ENCODE measurements at regions not wholly inside any gene's neighbourhood (a gene's known extent, or its start where the extent isn't known, plus 50 kb on each side); places are given as distances from the start of the nearest gene placed in this dataset.

DNA sequence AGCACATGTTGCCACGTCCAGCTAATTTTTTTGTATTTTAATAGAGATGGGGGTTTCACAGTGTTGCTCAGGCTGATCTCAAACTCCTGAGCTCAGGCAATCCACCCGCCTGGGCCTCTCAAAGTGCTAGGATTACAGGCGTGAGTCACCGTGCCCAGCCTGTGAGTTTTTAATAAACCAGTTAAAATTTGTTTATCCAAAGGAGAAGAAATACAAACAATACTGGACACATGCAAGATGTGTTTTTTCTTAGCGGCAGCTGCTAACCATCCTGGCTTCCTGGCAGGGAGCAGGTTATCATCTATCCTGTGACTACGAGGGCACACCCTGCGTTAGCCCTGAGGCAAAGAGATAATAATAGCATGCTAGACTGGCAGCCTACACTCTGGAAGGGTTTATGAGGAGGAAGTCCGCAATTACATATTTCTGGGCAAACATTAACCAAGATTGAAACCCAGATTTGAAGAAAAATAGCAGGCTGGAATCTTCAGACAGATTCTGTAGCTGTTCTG lies 191.4 kb downstream of the SPRY1 start:
- TF ChIP-seq GATA2 (IDR thresholded peaks at IDR 0.05; ENCODE audit: low read depth, low read length) (peak; percentile 69), GATA3 (IDR thresholded peaks at IDR 0.05; ENCODE audit: low read depth, low read length) (no peak)

Data from SH-SY5Y (cell line).